PC-9 (cell line): ENCODE measurements at regions not wholly inside any gene's neighbourhood (a gene's known extent, or its start where the extent isn't known, plus 50 kb on each side); places are given as distances from the start of the nearest gene placed in this dataset.
A peak's percentile ranks its signal among the peaks of the same experiment; 100 is the strongest.

ENCODE experiments used
- BruUV-seq: library from RNA; stranded (reverse); fragments of 400-500 nt; replicated peaks from 2 replicates; lab custom pipeline; 2021; lab: Mats Ljungman, UMichigan
- CTCF ChIA-PET: fragments of 300-600 bp; sonication (Branson Sonifier 250); formaldehyde crosslinking; loops from one replicate; lab custom pipeline; 2022; ENCODE audit warnings: antibody characterized with exemption; lab: Charles Lee
- POLR2A ChIA-PET: fragments of 300-600 bp; sonication (Branson Sonifier 250); formaldehyde crosslinking; loops from one replicate; lab custom pipeline; 2022; ENCODE audit warnings: antibody characterized with exemption; ENCODE audit not compliant: unreplicated experiment; lab: Charles Lee
- DNase-seq, 2 experiments: peaks; one replicate each; pipeline versions ENCODE4 v3.0.0 to v3.0.0-alpha.2; 2015 to 2022; ENCODE audit warnings: mixed read lengths in 1 of 2
- H2AFZ ChIP-seq: fragments of 200-600 bp; sonication (generic); 2 replicates; pipeline ENCODE4 v1.8.1; 2017; ENCODE audit warnings: antibody characterized with exemption
- H3F3A ChIP-seq: fragments of 200-600 bp; sonication (generic); 2 replicates; pipeline ENCODE4 v1.8.1; 2017; ENCODE audit warnings: antibody characterized with exemption, mild to moderate bottlenecking, low read depth; ENCODE audit not compliant: insufficient read depth
- H3K27ac ChIP-seq: fragments of 200-600 bp; sonication (generic); 2 replicates; pipeline ENCODE4 v1.6.1; 2016; ENCODE audit warnings: mixed run types
- H3K27me3 ChIP-seq: fragments of 200-600 bp; sonication (generic); 2 replicates; pipeline ENCODE4 v1.6.1; 2016; ENCODE audit warnings: low read depth, mixed run types; ENCODE audit not compliant: insufficient read depth
- H3K36me3 ChIP-seq: fragments of 200-600 bp; sonication (generic); 2 replicates; pipeline ENCODE4 v1.6.1; 2016; ENCODE audit warnings: low read depth, mixed run types
- H3K4me1 ChIP-seq: fragments of 200-600 bp; sonication (generic); replicated peaks from 2 replicates; pipeline ENCODE4 v1.6.1; 2016; ENCODE audit warnings: mixed run types; ENCODE audit not compliant: insufficient read depth
- H3K4me2 ChIP-seq: fragments of 200-600 bp; sonication (generic); 2 replicates; pipeline ENCODE4 v1.6.1; 2017; ENCODE audit warnings: mixed run types
- H3K4me3 ChIP-seq: fragments of 200-600 bp; sonication (generic); 2 replicates; pipeline ENCODE4 v1.6.1; 2016; ENCODE audit warnings: mixed run types
- H3K79me2 ChIP-seq: fragments of 200-600 bp; sonication (generic); 2 replicates; pipeline ENCODE4 v1.6.1; 2017; ENCODE audit warnings: low read depth, mixed run types
- H3K9me2 ChIP-seq: fragments of 200-600 bp; sonication (generic); 2 replicates; pipeline ENCODE4 v1.8.1; 2017; ENCODE audit warnings: mild to moderate bottlenecking; ENCODE audit not compliant: insufficient read depth
- H3K9me3 ChIP-seq: fragments of 200-600 bp; sonication (generic); 2 replicates; pipeline ENCODE4 v1.8.1; 2016; ENCODE audit warnings: low read depth; ENCODE audit not compliant: insufficient read depth
- H4K20me1 ChIP-seq: fragments of 200-600 bp; sonication (generic); 2 replicates; pipeline ENCODE4 v1.8.1; 2017; ENCODE audit not compliant: insufficient read depth
- EZH2 ChIP-seq: fragments of 200-600 bp; sonication (generic); IDR thresholded peaks from 2 replicates; pipeline ENCODE4 v1.8.0; 2017; ENCODE audit warnings: antibody characterized with exemption, low read depth
- intact Hi-C: fragments of 100-400 bp; cut with micrococcal nuclease; formaldehyde crosslinking; loops from one replicate; pipeline ENCODE4 v1.10.0; 2022; ENCODE audit not compliant: unreplicated experiment
- TF ChIP-seq, protein P1 (sequence below): fragments of 200-600 bp; sonication (generic); conservative IDR thresholded peaks from 2 replicates; pipeline ENCODE4 v1.6.1; 2017; ENCODE audit warnings: mixed run types, antibody characterized with exemption, mild to moderate bottlenecking, moderate library complexity

DNA sequence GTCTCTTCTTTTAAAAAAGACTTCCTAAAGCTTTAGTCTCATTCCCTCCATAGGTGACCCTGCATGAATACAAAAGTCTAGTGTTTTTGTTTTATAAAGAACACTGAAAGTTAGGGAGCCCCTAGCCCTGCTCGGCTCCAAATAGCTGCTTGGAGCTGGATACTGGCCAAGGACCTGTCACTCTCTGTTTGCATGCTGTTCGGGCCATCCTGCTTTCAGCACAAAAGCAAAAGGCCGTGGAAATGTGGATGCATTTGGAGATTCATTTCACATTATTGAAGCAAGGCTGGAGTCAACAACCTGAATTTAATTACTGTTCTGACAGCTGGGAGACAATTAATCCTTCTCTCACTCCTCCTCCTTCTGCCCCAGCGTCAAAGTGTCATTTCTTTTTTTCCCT is 151.7 kb upstream of the NMUR2 start:
- DNase-seq = no peak
- no peaks in the 10 kb centered on the region for H3F3A ChIP-seq
- CTCF ChIA-PET = no interaction called here
- no peaks in the 10 kb centered on the region for H3K36me3 ChIP-seq
- H3K9me3 ChIP-seq = no peaks in the 10 kb centered on the region
- no TSS peak for BruUV-seq
- H3K4me2 ChIP-seq = no peak overlapping the region
- H3K27me3 ChIP-seq = peaks cover 9% of the 10 kb centered on the region; the same call in 1 of the 2 replicates
- H3K4me1 ChIP-seq = no peaks in the 10 kb centered on the region
- no peaks in the 10 kb centered on the region for H3K9me2 ChIP-seq
- no peaks in the 10 kb centered on the region for H3K79me2 ChIP-seq
- intact Hi-C loops = no loop called here
- POLR2A ChIA-PET = no interaction called here
- no peak for TF ChIP-seq EZH2
- TF ChIP-seq, protein P1, sequence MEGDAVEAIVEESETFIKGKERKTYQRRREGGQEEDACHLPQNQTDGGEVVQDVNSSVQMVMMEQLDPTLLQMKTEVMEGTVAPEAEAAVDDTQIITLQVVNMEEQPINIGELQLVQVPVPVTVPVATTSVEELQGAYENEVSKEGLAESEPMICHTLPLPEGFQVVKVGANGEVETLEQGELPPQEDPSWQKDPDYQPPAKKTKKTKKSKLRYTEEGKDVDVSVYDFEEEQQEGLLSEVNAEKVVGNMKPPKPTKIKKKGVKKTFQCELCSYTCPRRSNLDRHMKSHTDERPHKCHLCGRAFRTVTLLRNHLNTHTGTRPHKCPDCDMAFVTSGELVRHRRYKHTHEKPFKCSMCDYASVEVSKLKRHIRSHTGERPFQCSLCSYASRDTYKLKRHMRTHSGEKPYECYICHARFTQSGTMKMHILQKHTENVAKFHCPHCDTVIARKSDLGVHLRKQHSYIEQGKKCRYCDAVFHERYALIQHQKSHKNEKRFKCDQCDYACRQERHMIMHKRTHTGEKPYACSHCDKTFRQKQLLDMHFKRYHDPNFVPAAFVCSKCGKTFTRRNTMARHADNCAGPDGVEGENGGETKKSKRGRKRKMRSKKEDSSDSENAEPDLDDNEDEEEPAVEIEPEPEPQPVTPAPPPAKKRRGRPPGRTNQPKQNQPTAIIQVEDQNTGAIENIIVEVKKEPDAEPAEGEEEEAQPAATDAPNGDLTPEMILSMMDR = no peak
- no peak overlapping the region for H3K27ac ChIP-seq
- no peak overlapping the region for H2AFZ ChIP-seq
- no peaks in the 10 kb centered on the region for H4K20me1 ChIP-seq
- H3K4me3 ChIP-seq = no peak overlapping the region

DNA sequence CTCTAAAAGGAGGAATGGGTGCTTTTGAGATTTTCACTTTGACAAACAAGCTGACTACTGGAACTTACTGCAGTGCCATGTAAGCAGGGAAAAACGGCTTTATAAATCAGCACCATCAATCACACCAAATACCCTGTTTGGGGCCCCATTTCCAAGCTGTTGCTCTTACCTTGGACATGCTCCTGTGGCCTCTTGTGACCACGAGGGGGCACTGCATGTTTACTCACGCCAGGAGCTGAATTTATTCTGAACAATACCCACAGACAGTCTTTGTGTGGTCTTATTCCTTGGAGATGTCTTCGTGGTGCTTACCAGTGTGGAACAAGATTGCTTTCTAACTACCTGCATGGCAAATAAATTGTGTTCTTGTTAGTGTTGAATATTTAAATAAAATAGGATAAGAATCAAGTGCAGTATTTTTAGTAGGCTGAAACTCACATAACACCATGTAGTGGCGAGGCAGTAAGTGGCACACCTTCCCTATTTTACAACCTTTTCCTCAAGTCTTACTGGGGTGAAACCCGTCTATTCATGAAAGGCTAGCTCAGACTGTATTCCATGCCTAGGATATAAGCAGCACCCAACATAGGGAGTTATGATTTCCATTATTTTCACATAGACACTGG is 155.5 kb upstream of the NMUR2 start:
- Histone ChIP-seq H3K27me3 (no peaks in the 10 kb centered on the region), H3K36me3 (no peaks in the 10 kb centered on the region), H3K9me3 (no peaks in the 10 kb centered on the region), H3K4me1 (no peaks in the 10 kb centered on the region), H3K9me2 (no peaks in the 10 kb centered on the region), H4K20me1 (no peaks in the 10 kb centered on the region), H3K4me3 (no peak overlapping the region), H2AFZ (no peak overlapping the region), H3K27ac (no peak overlapping the region), H3K4me2 (no peak overlapping the region), H3K79me2 (no peaks in the 10 kb centered on the region), H3F3A (no peaks in the 10 kb centered on the region)
- no peak for TF ChIP-seq EZH2
- TF ChIP-seq, protein P1 = peak; percentile 70
- POLR2A ChIA-PET = no interaction called here
- no TSS peak for BruUV-seq
- CTCF ChIA-PET = interaction anchor here (1.0 kb wide), 1 partner anchor 1404 kb away, joined by 6 read pairs; no protein-coding TSS in a partner anchor
- DNase-seq = peak in 1 of 2 experiments; percentile 31
- intact Hi-C loops = loop anchor here (1.0 kb wide), 1 partner anchor 1405 kb away; no protein-coding TSS in a partner anchor

DNA sequence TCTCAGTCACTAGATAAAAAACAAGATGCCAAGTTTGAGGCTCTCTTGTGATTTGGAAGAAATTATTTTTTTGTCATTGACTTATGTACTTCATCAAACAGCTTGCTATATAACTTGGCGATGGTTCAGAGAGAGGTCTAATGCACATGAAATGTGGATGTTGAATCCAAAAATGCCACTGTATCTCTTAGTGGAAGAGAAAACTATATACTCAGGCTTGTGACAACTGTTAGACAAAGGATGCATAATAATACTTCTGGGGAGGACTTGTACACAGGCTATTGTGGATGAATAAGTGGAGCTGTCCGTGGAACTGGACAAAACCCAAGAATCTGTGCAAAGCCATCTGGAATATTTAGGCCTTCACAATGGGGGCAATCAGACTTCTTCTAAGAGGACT is 162.9 kb upstream of the NMUR2 start:
- no peaks in the 10 kb centered on the region for H3F3A ChIP-seq
- H3K4me1 ChIP-seq = no peaks in the 10 kb centered on the region
- DNase-seq = no peak
- no peak overlapping the region for H2AFZ ChIP-seq
- H3K27ac ChIP-seq = no peak overlapping the region
- H3K9me3 ChIP-seq = no peaks in the 10 kb centered on the region
- H3K4me2 ChIP-seq = no peak overlapping the region
- no peaks in the 10 kb centered on the region for H3K36me3 ChIP-seq
- H4K20me1 ChIP-seq = no peaks in the 10 kb centered on the region
- intact Hi-C loops = no loop called here
- BruUV-seq = no TSS peak
- TF ChIP-seq EZH2 = no peak
- TF ChIP-seq, protein P1 = no peak
- H3K4me3 ChIP-seq = no peak overlapping the region
- no peaks in the 10 kb centered on the region for H3K27me3 ChIP-seq
- H3K79me2 ChIP-seq = no peaks in the 10 kb centered on the region
- ChIA-PET CTCF (no interaction called here), POLR2A (no interaction called here)
- no peaks in the 10 kb centered on the region for H3K9me2 ChIP-seq
